HG03045 (cell line): ENCODE measurements at regions not wholly inside any gene's neighbourhood (a gene's known extent, or its start where the extent isn't known, plus 50 kb on each side); places are given as distances from the start of the nearest gene placed in this dataset.

ENCODE experiments used
- ATAC-seq: cut with Tn5 transposase; IDR thresholded peaks from one replicate; pipeline ENCODE4 v1.9.1; 2021; ENCODE audit warnings: mild to moderate bottlenecking, moderate library complexity; ENCODE audit not compliant: unreplicated experiment

GRCh38 chr4:136581119-136581518 is 951.2 kb downstream of the PCDH18 start:
- ATAC-seq: no peak

GRCh38 chr4:136575146-136575545 is 957.1 kb downstream of the PCDH18 start:
- no peak for ATAC-seq

- no peak for ATAC-seq
Observed at GRCh38 chr4:136573460-136573859, 958.8 kb downstream of the PCDH18 start.

- ATAC-seq: no peak
Observed at GRCh38 chr4:136571315-136571714, 961.0 kb downstream of the PCDH18 start.

GRCh38 chr4:136562834-136563233 is 969.5 kb downstream of the PCDH18 start:
- no peak for ATAC-seq

GRCh38 chr4:136558940-136559494 is 973.3 kb downstream of the PCDH18 start:
- no peak for ATAC-seq

GRCh38 chr4:136557396-136557795 is 974.9 kb downstream of the PCDH18 start:
- ATAC-seq: no peak

GRCh38 chr4:136554033-136554432 is 978.3 kb downstream of the PCDH18 start:
- ATAC-seq: no peak

GRCh38 chr4:136551753-136552152 is 980.5 kb downstream of the PCDH18 start:
- ATAC-seq: no peak

GRCh38 chr4:136540747-136541146 is 991.5 kb downstream of the PCDH18 start:
- no peak for ATAC-seq

- ATAC-seq: no peak
Observed at GRCh38 chr4:136528131-136528530, 1004.2 kb downstream of the PCDH18 start.

- ATAC-seq: no peak
Observed at GRCh38 chr4:136526517-136526916, 1005.8 kb downstream of the PCDH18 start.

GRCh38 chr4:136524039-136524438 is 1008.3 kb downstream of the PCDH18 start:
- no peak for ATAC-seq

GRCh38 chr4:136516371-136516770 is 1015.9 kb downstream of the PCDH18 start:
- no peak for ATAC-seq

GRCh38 chr4:136505020-136505419 is 1027.3 kb downstream of the PCDH18 start:
- no peak for ATAC-seq

- ATAC-seq: no peak
Observed at GRCh38 chr4:136495851-136496250, 1036.4 kb downstream of the PCDH18 start.

GRCh38 chr4:136495076-136495475 is 1037.2 kb downstream of the PCDH18 start:
- ATAC-seq: no peak

- ATAC-seq: no peak
Observed at GRCh38 chr4:136489101-136489500, 1043.2 kb downstream of the PCDH18 start.

- ATAC-seq: no peak
Observed at GRCh38 chr4:136484996-136485395, 1047.3 kb downstream of the PCDH18 start.

GRCh38 chr4:136476753-136477152 is 1055.5 kb downstream of the PCDH18 start:
- no peak for ATAC-seq

- no peak for ATAC-seq
Observed at GRCh38 chr4:136471051-136471450, 1061.2 kb downstream of the PCDH18 start.

GRCh38 chr4:136465691-136466090 is 1066.6 kb downstream of the PCDH18 start:
- no peak for ATAC-seq

- no peak for ATAC-seq
Observed at GRCh38 chr4:136463941-136464340, 1068.4 kb downstream of the PCDH18 start.
